GM12874 (cell line): ENCODE measurements at regions not wholly inside any gene's neighbourhood (a gene's known extent, or its start where the extent isn't known, plus 50 kb on each side); places are given as distances from the start of the nearest gene placed in this dataset.

Experiments
- TF ChIP-seq, protein P1 (sequence below): IDR thresholded peaks from 2 replicates; pipeline ENCODE4 v1.5.1; 2011; ENCODE audit warnings: low read depth, mild to moderate bottlenecking, control low read depth, low read length, moderate library complexity; ENCODE audit not compliant: insufficient read depth

DNA sequence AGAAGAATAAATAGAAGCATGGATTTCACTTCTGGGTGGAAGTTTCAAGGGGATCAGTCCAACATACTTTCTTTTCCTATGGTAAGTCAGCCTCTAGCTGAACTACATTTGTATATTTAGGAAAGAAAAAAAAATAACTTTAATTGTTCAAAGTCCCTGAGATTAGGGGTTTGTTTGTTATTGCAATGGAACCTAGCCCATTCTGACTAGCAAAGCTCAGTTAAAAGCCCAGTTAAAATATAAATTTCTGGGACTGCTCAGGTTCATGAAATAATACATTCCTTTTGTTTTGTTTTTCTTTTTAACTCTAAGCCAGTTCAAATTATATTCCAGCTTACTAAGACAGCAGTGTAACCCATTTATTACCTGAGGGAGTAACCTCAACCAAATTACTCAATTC is 2069.6 kb upstream of the CELF4 start:
- TF ChIP-seq, protein P1, sequence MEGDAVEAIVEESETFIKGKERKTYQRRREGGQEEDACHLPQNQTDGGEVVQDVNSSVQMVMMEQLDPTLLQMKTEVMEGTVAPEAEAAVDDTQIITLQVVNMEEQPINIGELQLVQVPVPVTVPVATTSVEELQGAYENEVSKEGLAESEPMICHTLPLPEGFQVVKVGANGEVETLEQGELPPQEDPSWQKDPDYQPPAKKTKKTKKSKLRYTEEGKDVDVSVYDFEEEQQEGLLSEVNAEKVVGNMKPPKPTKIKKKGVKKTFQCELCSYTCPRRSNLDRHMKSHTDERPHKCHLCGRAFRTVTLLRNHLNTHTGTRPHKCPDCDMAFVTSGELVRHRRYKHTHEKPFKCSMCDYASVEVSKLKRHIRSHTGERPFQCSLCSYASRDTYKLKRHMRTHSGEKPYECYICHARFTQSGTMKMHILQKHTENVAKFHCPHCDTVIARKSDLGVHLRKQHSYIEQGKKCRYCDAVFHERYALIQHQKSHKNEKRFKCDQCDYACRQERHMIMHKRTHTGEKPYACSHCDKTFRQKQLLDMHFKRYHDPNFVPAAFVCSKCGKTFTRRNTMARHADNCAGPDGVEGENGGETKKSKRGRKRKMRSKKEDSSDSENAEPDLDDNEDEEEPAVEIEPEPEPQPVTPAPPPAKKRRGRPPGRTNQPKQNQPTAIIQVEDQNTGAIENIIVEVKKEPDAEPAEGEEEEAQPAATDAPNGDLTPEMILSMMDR, result no peak

DNA sequence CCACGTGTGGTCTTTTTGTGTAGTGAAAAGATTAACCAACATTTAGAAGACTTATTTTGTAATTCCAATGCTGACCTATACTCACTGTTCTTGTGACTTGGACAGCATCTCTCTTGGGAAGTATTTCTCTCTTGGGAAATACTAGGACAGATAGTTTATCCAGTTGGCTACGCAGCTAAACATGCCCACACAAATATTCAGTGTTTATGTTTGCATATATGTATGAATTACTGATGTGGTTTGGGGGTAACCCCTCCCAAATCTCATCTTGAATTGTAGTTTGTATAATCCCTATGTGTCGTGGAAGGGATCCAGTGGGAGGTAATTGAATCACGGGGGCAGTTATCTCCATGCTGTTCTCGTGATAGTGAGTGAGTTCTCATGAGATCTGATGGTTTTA is 2062.3 kb upstream of the CELF4 start:
- TF ChIP-seq, protein P1, result no peak

DNA sequence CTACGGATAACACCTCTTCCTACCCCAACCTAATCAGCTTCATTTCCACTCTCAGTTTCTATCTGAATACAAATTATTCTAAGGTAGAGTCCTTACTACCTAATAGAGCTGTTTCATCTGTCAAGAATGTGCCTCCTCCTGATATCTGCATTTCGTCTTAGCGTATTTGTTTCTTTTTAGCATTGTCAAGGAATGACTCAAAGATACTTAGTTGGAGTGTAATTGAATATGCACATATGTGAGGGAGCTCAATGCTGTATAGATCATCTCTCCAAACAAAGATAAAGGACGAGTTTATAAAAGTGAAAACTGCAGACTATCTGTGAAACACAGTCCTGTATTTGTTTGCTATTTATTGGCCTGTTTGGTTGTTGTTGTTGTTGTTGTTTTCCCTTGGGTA is 2059.4 kb upstream of the CELF4 start:
- TF ChIP-seq, protein P1, result no peak

DNA sequence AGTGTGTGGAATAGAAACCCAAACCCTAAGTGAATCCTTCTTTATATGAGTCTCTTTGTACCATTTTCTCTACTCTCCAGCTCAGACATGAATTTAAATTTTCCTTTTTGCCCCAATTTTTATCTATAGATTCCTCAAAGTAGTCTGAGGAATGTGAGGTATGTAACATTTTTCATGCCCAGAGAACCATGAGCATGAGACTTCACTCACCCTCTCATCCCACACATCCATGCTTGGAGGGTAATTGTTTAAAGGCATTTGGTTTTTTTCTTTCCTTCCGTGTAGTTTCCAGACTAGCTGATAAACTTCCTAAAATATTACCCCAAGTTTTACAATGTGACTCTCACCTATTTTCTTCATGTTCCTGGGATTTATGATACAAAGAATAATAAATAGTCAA is 2056.8 kb upstream of the CELF4 start:
- TF ChIP-seq, protein P1, result no peak

DNA sequence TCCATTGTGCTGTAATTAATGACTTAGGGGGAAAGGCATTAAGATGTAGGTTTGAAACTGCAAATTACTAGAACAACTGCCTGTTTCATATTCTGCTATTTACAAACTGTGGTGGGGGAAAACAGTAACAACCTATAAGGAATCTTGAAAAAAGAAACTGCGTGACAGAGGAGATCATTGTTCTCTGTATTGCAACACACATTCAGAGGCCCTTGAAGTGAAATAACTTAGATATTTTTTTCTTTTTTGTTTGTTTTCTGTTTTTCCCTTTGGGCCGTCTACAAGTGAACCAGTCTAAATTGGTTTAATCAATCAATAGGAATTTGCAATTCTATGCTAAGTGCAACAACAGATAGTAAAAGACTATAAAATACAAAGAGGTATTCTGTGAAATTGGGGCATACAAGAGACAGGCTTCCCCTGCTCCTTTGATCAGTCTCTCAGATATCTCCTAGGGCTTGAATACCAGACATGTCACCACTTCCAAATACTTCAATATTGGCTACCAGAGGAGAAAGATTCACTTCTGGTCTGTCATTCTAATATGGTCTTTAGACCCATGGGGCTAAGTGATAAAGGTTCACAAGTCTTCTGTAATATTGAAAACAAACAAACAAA is 2055.1 kb upstream of the CELF4 start:
- TF ChIP-seq, protein P1, result no peak

DNA sequence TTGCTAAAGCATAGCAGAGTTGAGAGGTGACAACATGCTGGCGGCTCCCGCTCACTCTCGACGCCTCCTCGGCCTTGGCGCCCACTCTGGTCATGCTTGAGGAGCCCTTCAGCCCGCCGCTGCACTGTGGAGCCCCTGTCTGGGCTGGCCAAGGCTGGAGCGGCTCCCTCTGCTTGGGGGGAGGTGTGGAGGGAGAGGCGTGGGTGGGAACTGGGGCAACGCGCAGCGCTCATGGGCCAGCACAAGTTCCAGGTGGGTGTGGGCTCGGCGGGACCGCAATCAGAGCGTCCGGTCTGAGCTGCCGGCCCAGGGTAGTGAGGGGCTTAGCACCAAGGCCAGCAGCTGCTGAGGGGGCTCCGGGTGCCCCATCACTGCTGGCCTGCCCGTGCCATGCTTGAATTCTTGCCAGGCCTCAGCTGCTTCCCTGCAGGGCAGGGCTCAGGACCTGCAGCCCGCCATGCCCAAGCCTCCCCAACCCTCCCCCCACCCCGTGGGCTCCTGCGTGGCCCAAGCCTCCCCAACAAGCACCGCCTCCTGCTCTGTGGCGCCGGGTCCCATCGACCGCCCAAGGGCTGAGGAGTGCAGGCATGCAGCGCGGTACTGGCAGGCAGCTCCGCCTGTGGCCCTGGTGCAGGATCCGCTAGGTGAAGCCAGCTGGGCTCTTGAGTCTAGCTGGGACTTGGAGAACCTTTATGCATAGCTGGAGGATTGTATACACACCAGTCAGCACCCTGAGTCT is 2052.8 kb upstream of the CELF4 start:
- TF ChIP-seq, protein P1, result no peak

DNA sequence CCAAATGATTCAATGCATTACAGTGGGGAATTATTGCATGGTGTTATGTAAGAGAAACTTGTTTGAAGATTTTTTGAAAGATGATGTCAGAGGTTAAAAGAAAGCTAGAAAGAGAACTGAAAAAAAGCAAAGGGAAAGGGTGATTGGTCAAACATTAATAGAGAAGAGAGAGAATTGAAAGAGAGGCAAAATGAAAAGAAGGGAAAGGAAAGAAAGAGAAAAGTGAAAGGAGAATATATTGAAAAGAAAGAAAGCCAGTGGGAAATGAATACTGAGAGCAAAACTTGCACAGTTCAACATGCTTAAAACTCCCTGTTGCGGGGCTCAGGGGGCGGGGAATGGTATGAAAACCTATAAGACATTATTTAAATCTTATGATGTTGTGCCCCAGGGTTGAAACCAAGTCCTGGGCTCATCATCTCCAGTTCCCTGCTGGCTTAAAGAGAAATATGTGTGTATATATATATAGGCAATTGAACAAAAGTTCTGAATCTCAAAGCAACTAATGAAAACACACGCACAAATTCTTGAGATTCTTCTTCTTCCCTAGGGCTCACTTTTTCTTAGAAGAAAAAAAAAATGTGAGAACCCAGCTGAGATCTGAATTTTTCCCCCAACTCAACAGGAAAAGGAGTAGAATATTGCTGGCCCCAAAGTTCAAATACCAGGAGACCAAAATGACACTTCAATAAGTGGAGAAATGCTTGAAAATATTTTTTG is 2045.9 kb upstream of the CELF4 start:
- TF ChIP-seq, protein P1, result no peak
